Embryonic facial prominence (tissue), 1 donor: ENCODE measurements at regions not wholly inside any gene's neighbourhood (a gene's known extent, or its start where the extent isn't known, plus 50 kb on each side); places are given as distances from the start of the nearest gene placed in this dataset.
"Not testable (repeated sequence)": the region's sequence is repeated elsewhere in the genome, so short reads cannot be mapped to it uniquely, and the experiment has no call there.

Experiments
- DNase-seq: peaks from one replicate; pipeline ENCODE4 v3.0.0-alpha.2; 2016; ENCODE audit errors: extremely low spot score

GRCh38 chr2:217593732-217594131, 409.1 kb downstream of the TNS1 start:
- no peak for DNase-seq

GRCh38 chr2:217588266-217588665, 414.5 kb downstream of the TNS1 start:
- DNase-seq, result no peak

- DNase-seq, result no peak
These were observed 417.4 kb downstream of the TNS1 start for GRCh38 chr2:217585362-217585761.

- not testable (repeated sequence) for DNase-seq
These were observed 422.4 kb downstream of the TNS1 start for GRCh38 chr2:217580407-217580806.

GRCh38 chr2:217573571-217573970, 429.2 kb downstream of the TNS1 start:
- no peak for DNase-seq

GRCh38 chr2:217570394-217570793, 432.4 kb downstream of the TNS1 start:
- DNase-seq, result no peak

- peak; percentile 28 for DNase-seq
These were observed 434.4 kb downstream of the TNS1 start for GRCh38 chr2:217568289-217568971.

GRCh38 chr2:217563565-217563964, 439.2 kb downstream of the TNS1 start:
- DNase-seq, result no peak

GRCh38 chr2:217562871-217563480, 439.8 kb downstream of the TNS1 start:
- DNase-seq, result no peak

GRCh38 chr2:217559084-217559483, 443.7 kb downstream of the TNS1 start:
- no peak for DNase-seq

- no peak for DNase-seq
These were observed 447.5 kb downstream of the TNS1 start for GRCh38 chr2:217555081-217555876.

- no peak for DNase-seq
These were observed 449.1 kb downstream of the TNS1 start for GRCh38 chr2:217553679-217554078.

GRCh38 chr2:217553202-217553601, 449.6 kb downstream of the TNS1 start:
- DNase-seq, result no peak

GRCh38 chr2:217552081-217552480, 450.7 kb downstream of the TNS1 start:
- DNase-seq, result no peak

GRCh38 chr2:217551252-217551899, 451.4 kb downstream of the TNS1 start:
- DNase-seq, result no peak

GRCh38 chr2:217539126-217539525, 463.7 kb downstream of the TNS1 start:
- no peak for DNase-seq

- no peak for DNase-seq
These were observed 464.1 kb downstream of the TNS1 start for GRCh38 chr2:217538719-217539118.

GRCh38 chr2:217535957-217536708, 466.7 kb downstream of the TNS1 start:
- DNase-seq, result no peak

- no peak for DNase-seq
These were observed 472.3 kb downstream of the TNS1 start for GRCh38 chr2:217530392-217531090.

GRCh38 chr2:217529271-217529670, 473.5 kb downstream of the TNS1 start:
- no peak for DNase-seq
